Upper lobe of left lung (tissue), 4 donors: ENCODE measurements at regions not wholly inside any gene's neighbourhood (a gene's known extent, or its start where the extent isn't known, plus 50 kb on each side); places are given as distances from the start of the nearest gene placed in this dataset.

Experiments
- CTCF ChIP-seq, 6 experiments: fragments of 450-650 bp in 4 of 6; fragments of 200-600 bp in 2 of 6; sonication (generic) in 2 of 6; IDR thresholded peaks; one replicate each; pipeline ENCODE4 v1.5.1; 2016 to 2019; ENCODE audit warnings: antibody characterized with exemption in 6 of 6
- POLR2A ChIP-seq, 4 donors: fragments of 450-650 bp; IDR thresholded peaks; one replicate each; pipeline ENCODE4 v1.5.1; 2016 to 2017; ENCODE audit warnings: antibody characterized with exemption in 4 of 4, mild to moderate bottlenecking in 2 of 4

GRCh38 chr12:29895966-29896365 lies 112.2 kb upstream of the TMTC1 start:
- TF ChIP-seq CTCF (IDR thresholded peaks at IDR 0.05) (no peak), POLR2A (IDR thresholded peaks at IDR 0.05) (no peak)
